Sigmoid colon (tissue), 4 donors: ENCODE measurements at regions not wholly inside any gene's neighbourhood (a gene's known extent, or its start where the extent isn't known, plus 50 kb on each side); places are given as distances from the start of the nearest gene placed in this dataset.

Experiments used
- CTCF ChIP-seq, 4 experiments: fragments of 450-650 bp in 3 of 4; fragments of 200-600 bp in 1 of 4; IDR thresholded peaks; one replicate each; pipeline ENCODE4 v1.5.1; 2016 to 2019; ENCODE audit warnings: antibody characterized with exemption in 4 of 4, mild to moderate bottlenecking in 3 of 4, moderate library complexity in 2 of 4
- EP300 ChIP-seq, 4 donors: sonication (generic); formaldehyde crosslinking; IDR thresholded peaks; one replicate each; pipeline ENCODE4 v1.6.1; 2017; ENCODE audit warnings: antibody characterized with exemption in 4 of 4
- POLR2A ChIP-seq, 2 donors: fragments of 450-650 bp; IDR thresholded peaks; one replicate each; pipeline ENCODE4 v1.6.1; 2016; ENCODE audit warnings: antibody characterized with exemption in 2 of 2, mild to moderate bottlenecking in 2 of 2, moderate library complexity in 2 of 2

- TF ChIP-seq CTCF (IDR thresholded peaks at IDR 0.05) = no peak
- no peak for TF ChIP-seq EP300 (IDR thresholded peaks at IDR 0.05)
- TF ChIP-seq POLR2A (IDR thresholded peaks at IDR 0.05) = no peak
Observed at GRCh38 chr3:74988095-74988494, 373.6 kb upstream of the CNTN3 start.
